ENCODE measurements at regions not wholly inside any gene's neighbourhood (a gene's known extent, or its start where the extent isn't known, plus 50 kb on each side); places are given as distances from the start of the nearest gene placed in this dataset.

DNA sequence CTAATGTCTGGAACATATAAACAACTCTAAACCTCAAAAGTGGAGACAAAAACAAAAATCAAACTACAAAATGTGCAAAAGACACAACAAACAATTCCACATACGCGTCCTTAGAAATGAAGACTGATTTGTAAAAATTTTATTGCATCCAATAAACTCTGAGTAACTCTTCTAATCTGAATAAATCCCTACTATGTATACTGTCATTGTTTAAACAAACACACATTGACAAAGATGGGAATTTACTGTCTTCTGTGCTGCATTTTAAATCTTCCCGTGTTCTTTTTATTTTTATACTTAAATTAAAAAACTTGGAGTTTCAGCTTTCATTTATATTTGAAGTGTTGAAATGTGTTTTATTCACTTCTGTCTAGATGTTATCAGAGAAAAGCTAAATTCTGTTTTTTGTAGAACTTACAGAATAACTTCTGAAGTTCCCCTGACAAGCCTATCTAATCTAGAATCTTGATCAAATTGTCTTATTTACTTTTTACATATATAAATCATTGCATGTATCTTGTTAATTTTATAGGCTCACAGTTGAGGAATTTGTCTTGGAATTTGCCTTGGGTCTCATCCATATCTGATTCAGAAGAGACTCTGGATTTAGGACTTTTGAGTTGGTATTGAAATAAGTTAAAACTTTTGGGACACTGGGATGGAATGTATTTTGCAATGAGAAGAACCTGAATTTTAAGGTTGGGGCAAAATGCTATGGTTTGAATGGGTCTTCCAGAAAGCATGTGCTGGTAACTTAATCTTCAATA is 2064.4 kb upstream of the C9orf72 start (continued):
- TF ChIP-seq MAFG (tag; conservative IDR thresholded peaks at IDR 0.05): no peak
- no peak for TF ChIP-seq JUND (IDR thresholded peaks at IDR 0.05; ENCODE audit: borderline replicate concordance, low read depth, low read length)
- no peak for TF ChIP-seq JUND (tag; IDR thresholded peaks at IDR 0.05; ENCODE audit: borderline replicate concordance, low read depth, low read length)
- no peak for TF ChIP-seq NBN (IDR thresholded peaks at IDR 0.05; ENCODE audit: low read depth)

DNA sequence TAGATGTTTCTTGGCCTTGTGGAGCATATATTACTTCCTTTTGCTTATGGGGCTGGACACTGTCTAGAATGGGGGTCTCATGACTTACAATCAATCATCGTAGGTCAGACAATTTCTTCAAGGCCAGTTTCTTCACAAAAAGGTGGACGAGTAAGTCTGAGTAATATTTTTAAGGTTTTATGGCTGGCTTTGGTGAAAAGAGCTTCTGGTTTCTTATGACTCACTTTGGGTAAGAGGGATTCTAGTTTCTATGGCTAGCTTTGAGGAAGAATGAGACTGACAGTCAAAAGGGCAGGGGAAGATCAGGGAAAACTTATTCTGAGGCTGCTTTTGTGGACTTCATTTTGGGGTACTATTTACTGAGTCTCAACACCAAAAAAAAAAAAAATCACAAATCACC is 2067.2 kb upstream of the C9orf72 start:
- H3K9me1 ChIP-seq (ENCODE audit: control insufficient read depth, insufficient read depth, low read length): no peaks in the 10 kb centered on the region
- ATAC-seq: no peak
- H3K4me3 ChIP-seq: no peak overlapping the region
- no peaks in the 10 kb centered on the region for H3K79me2 ChIP-seq (ENCODE audit: control insufficient read depth, insufficient read depth, low read length)
- in situ Hi-C loops (cut with MboI): no loop called here
- no peaks in the 10 kb centered on the region for H3K27me3 ChIP-seq (ENCODE audit: control insufficient read depth in 2 of 2, insufficient read depth in 2 of 2, low read length in 2 of 2)
- DNase-seq (ENCODE audit: extremely low read depth in 1 of 4, low spot score in 3 of 4): no peak
- no peaks in the 10 kb centered on the region for H4K20me1 ChIP-seq (replicated peaks; ENCODE audit: control insufficient read depth, insufficient read depth, low read length)
- no peaks in the 10 kb centered on the region for H3K36me3 ChIP-seq (ENCODE audit: control insufficient read depth, insufficient read depth, low read length)
- no peaks in the 10 kb centered on the region for H3K4me1 ChIP-seq (replicated peaks in 1 of 2; ENCODE audit: control insufficient read depth in 2 of 2, insufficient read depth in 2 of 2, low read length in 2 of 2)
- H3K9ac ChIP-seq (ENCODE audit: insufficient read depth in 1 of 2, low read depth in 2 of 2, low read length in 2 of 2): no peak overlapping the region
- intact Hi-C loops (cut with micrococcal nuclease): no loop called here
- H3K9me3 ChIP-seq (replicated peaks; ENCODE audit: control insufficient read depth, insufficient read depth, low read depth, low read length): no peaks in the 10 kb centered on the region
- no peak overlapping the region for H3K4me2 ChIP-seq (ENCODE audit: insufficient read depth, low read length)
- no peak for TF ChIP-seq IRF2 (CRISPR knock-in tag; IDR thresholded peaks at IDR 0.05)
- TF ChIP-seq NCOA4 (IDR thresholded peaks at IDR 0.05; ENCODE audit: partially characterized antibody): no peak
- TF ChIP-seq SIN3B (IDR thresholded peaks at IDR 0.05; ENCODE audit: low read depth): no peak
- no peak overlapping the region for H2AFZ ChIP-seq (ENCODE audit: low read depth, low read length)
- POLR2A ChIA-PET: no interaction called here
- FAIRE-seq: no peak
- no peak overlapping the region for H3K27ac ChIP-seq (ENCODE audit: extremely low read depth, low read depth, low read length)
- BruUV-seq (replicated peaks): no TSS peak
- WGBS (ENCODE audit: insufficient coverage, low coverage, missing lambda C conversion rate): no CpG with 5 or more reads among the region's 2 CpGs
- CTCF ChIA-PET (ENCODE audit: low intra/inter-chr PET ratio): no interaction called here

All from K562 (cell line).